B cell (primary cell): ENCODE measurements at regions not wholly inside any gene's neighbourhood (a gene's known extent, or its start where the extent isn't known, plus 50 kb on each side); places are given as distances from the start of the nearest gene placed in this dataset.

ENCODE experiments used
- ATAC-seq: fragments of 200-7000 bp; cut with Tn5 transposase; one replicate; pipeline ENCODE4 v1.10.0; 2021; ENCODE audit warnings: low read depth, mild to moderate bottlenecking, moderate number of reproducible peaks, moderate library complexity
- CTCF ChIA-PET: fragments of 350-600 bp; sonication (Branson Sonifier 250); formaldehyde crosslinking; loops from one replicate; lab custom pipeline; 2021; ENCODE audit warnings: antibody characterized with exemption, inconsistent platforms; lab: Charles Lee
- POLR2A ChIA-PET: fragments of 350-600 bp; sonication (Branson Sonifier 250); formaldehyde crosslinking; loops from one replicate; lab custom pipeline; 2021; ENCODE audit warnings: antibody characterized with exemption; lab: Charles Lee
- DNase-seq: peaks from one replicate; pipeline ENCODE4 v3.0.0; 2013
- H2AFZ ChIP-seq: 2 replicates; pipeline ENCODE4 v1.6.1; 2012; ENCODE audit warnings: mild to moderate bottlenecking, low read depth, low read length; ENCODE audit not compliant: insufficient read depth, poor library complexity, severe bottlenecking
- H3K27ac ChIP-seq, 2 donors: 1 replicate in 1 of 2; 2 replicates in 1 of 2; pipeline ENCODE4 v1.5.1; 2012 to 2013; ENCODE audit warnings: low read length in 2 of 2, mild to moderate bottlenecking in 2 of 2, moderate library complexity in 1 of 2
- H3K27me3 ChIP-seq, 4 experiments: fragments of 200-600 bp in 1 of 4; sonication (generic) in 1 of 4; replicated peaks in 1 of 4; 1 replicate in 2 of 4; 2 replicates in 2 of 4; pipeline versions ENCODE4 v1.6.1 to v1.7.0; 2013 to 2016; ENCODE audit warnings: low read length in 3 of 4, mild to moderate bottlenecking in 2 of 4, mixed read lengths in 1 of 4, moderate library complexity in 1 of 4; ENCODE audit not compliant: insufficient read depth in 4 of 4, control insufficient read depth in 3 of 4; ENCODE audit errors: control extremely low read depth in 1 of 4
- H3K36me3 ChIP-seq, 2 experiments: replicated peaks in 1 of 2; 1 replicate in 1 of 2; 2 replicates in 1 of 2; pipeline versions ENCODE4 v1.6.1 to v1.7.1; 2013; ENCODE audit warnings: low read length in 1 of 2; ENCODE audit not compliant: insufficient read depth in 2 of 2, control insufficient read depth in 1 of 2; ENCODE audit errors: control extremely low read depth in 1 of 2, extremely low read depth in 1 of 2
- H3K4me1 ChIP-seq, 2 donors: fragments of 200-600 bp in 1 of 2; sonication (generic) in 1 of 2; 1 replicate in 1 of 2; 2 replicates in 1 of 2; pipeline versions ENCODE4 v1.5.1 to v1.6.1; 2013 to 2017; ENCODE audit warnings: low read length in 2 of 2; ENCODE audit not compliant: control insufficient read depth in 2 of 2, insufficient read depth in 2 of 2
- H3K4me2 ChIP-seq: replicated peaks from 2 replicates; pipeline ENCODE3; 2012; ENCODE audit warnings: mild to moderate bottlenecking, low read depth, low read length; ENCODE audit not compliant: poor library complexity, severe bottlenecking
- H3K4me3 ChIP-seq, 5 experiments: fragments of 200-600 bp in 1 of 5; sonication (generic) in 1 of 5; 1 replicate in 3 of 5; 2 replicates in 2 of 5; pipeline versions ENCODE4 v1.5.1 to v1.7.0; 2011 to 2016; ENCODE audit warnings: low read length in 4 of 5, mild to moderate bottlenecking in 4 of 5, low read depth in 2 of 5, control low read depth in 1 of 5, moderate library complexity in 1 of 5; ENCODE audit not compliant: insufficient read depth in 1 of 5; ENCODE audit errors: control extremely low read depth in 1 of 5, extremely low read depth in 1 of 5
- H3K79me2 ChIP-seq: fragments of 200-600 bp; sonication (generic); one replicate; pipeline ENCODE4 v1.6.0; 2016; ENCODE audit warnings: low read length; ENCODE audit not compliant: control insufficient read depth, insufficient read depth
- H3K9ac ChIP-seq: fragments of 200-600 bp; sonication (generic); 2 replicates; pipeline ENCODE4 v1.6.1; 2017; ENCODE audit warnings: mild to moderate bottlenecking, low read length, moderate library complexity
- H3K9me3 ChIP-seq, 3 donors: one replicate each; pipeline versions ENCODE4 v1.6.1 to v1.7.1; 2013; ENCODE audit warnings: low read length in 2 of 3; ENCODE audit not compliant: control insufficient read depth in 2 of 3, insufficient read depth in 1 of 3; ENCODE audit errors: control extremely low read depth in 1 of 3
- H4K20me1 ChIP-seq: 2 replicates; pipeline ENCODE4 v1.6.0; 2012; ENCODE audit warnings: mild to moderate bottlenecking, low read length; ENCODE audit not compliant: insufficient read depth, control insufficient read depth, poor library complexity, severe bottlenecking
- H3K27ac Mint-ChIP-seq: one replicate; pipeline ENCODE4 v1.8.0; 2021; ENCODE audit warnings: mixed read lengths
- H3K27me3 Mint-ChIP-seq: one replicate; pipeline ENCODE4 v1.8.0; 2021; ENCODE audit warnings: mixed read lengths
- H3K4me1 Mint-ChIP-seq: one replicate; pipeline ENCODE4 v1.8.0; 2021; ENCODE audit warnings: mixed read lengths
- H3K4me3 Mint-ChIP-seq: one replicate; pipeline ENCODE4 v1.8.0; 2021; ENCODE audit warnings: mixed read lengths
- H3K9me3 Mint-ChIP-seq: one replicate; pipeline ENCODE4 v1.8.0; 2022; ENCODE audit warnings: mixed read lengths; ENCODE audit not compliant: insufficient read depth
- EZH2 ChIP-seq: IDR thresholded peaks from 2 replicates; pipeline ENCODE4 v1.6.1; 2012; ENCODE audit warnings: borderline replicate concordance, low read depth, mild to moderate bottlenecking, moderate library complexity, low read length; ENCODE audit not compliant: insufficient read depth, poor library complexity, severe bottlenecking
- WGBS: methylation state at CpG from one replicate; pipeline ENCODE4 v1.1.5; 2013; ENCODE audit warnings: missing lambda C conversion rate; ENCODE audit not compliant: insufficient coverage; 5-methylcytosine and 5-hydroxymethylcytosine counted together
- intact Hi-C: fragments of 100-400 bp; cut with micrococcal nuclease; formaldehyde crosslinking; loops from one replicate; pipeline ENCODE4 v1.10.0; 2022
- TF ChIP-seq, protein P1 (sequence below): fragments of 200-600 bp; IDR thresholded peaks from one replicate; pipeline ENCODE4 v1.8.0; 2022; ENCODE audit warnings: antibody characterized with exemption, mild to moderate bottlenecking

DNA sequence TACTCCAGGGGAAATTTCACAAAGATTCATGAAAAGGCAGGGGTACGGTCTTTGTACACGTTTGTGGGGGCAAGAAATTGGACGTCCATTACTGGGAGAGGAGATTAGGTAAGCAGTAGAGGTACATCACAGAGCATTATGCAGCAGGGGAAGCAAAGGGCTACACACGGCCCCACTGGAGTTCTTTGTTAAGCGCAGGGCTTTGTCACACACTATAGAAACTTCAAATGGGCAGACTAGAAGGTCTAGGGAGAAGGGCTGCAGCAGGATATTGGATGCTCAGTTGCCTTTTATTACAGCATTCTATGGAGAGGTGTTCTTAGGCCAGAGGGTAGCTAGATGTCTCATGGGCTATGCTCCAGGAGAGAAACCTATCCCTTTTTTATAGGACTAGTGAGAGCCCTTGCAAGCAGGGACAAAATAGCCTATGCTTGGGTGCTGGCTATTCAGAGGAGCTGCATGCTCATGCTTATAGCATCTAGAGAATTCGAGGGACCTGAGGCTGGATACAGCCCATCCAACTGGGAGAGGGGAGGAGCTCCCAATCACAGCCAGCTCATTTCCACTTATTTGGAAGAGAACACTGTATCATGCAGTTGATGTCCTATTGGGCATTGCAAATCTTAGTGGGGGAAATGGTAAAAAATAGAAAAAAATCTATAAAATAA, 506.4 kb upstream of the ADAMTS9 start:
- CTCF ChIA-PET = no interaction called here
- H3K27ac ChIP-seq = no peak overlapping the region

DNA sequence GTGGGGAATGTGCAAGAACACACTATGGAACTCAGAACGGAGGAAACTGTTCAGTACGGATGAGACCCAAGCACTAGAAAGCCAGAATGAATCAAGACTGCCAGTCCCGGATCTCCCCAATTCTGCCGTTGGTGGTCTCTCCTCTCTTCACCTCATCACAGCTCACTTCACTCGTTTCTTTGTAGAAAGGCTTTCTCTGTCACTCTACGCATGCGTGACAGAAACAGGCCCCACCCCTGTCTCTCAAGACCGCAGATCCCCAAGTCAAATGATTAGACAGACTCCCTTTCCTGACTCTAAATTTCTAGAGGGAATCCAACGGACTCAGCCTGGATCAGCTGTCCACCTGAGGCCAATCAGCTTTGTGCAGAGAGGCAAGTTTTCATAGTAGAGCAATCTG, 505.7 kb upstream of the ADAMTS9 start:
- no peak overlapping the region for H3K27ac Mint-ChIP-seq
- no peak overlapping the region for H3K9ac ChIP-seq
- no peaks in the 10 kb centered on the region for H3K27me3 Mint-ChIP-seq
- H3K4me2 ChIP-seq = no peak overlapping the region
- no peak overlapping the region for H3K27ac ChIP-seq
- no peaks in the 10 kb centered on the region for H3K27me3 ChIP-seq
- no peaks in the 10 kb centered on the region for H3K4me1 Mint-ChIP-seq
- H2AFZ ChIP-seq = no peak overlapping the region
- H3K79me2 ChIP-seq = no peaks in the 10 kb centered on the region
- no peaks in the 10 kb centered on the region for H3K9me3 ChIP-seq
- 86% methylated on average over 8 of the region's 9 CpGs for WGBS
- DNase-seq (no peak), ATAC-seq (no peak)
- no peaks in the 10 kb centered on the region for H4K20me1 ChIP-seq
- peaks cover 8% of the 10 kb centered on the region for H3K9me3 Mint-ChIP-seq
- no peaks in the 10 kb centered on the region for H3K36me3 ChIP-seq
- no peak for TF ChIP-seq EZH2
- TF ChIP-seq, protein P1, sequence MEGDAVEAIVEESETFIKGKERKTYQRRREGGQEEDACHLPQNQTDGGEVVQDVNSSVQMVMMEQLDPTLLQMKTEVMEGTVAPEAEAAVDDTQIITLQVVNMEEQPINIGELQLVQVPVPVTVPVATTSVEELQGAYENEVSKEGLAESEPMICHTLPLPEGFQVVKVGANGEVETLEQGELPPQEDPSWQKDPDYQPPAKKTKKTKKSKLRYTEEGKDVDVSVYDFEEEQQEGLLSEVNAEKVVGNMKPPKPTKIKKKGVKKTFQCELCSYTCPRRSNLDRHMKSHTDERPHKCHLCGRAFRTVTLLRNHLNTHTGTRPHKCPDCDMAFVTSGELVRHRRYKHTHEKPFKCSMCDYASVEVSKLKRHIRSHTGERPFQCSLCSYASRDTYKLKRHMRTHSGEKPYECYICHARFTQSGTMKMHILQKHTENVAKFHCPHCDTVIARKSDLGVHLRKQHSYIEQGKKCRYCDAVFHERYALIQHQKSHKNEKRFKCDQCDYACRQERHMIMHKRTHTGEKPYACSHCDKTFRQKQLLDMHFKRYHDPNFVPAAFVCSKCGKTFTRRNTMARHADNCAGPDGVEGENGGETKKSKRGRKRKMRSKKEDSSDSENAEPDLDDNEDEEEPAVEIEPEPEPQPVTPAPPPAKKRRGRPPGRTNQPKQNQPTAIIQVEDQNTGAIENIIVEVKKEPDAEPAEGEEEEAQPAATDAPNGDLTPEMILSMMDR = no peak
- CTCF ChIA-PET = no interaction called here
- no peaks in the 10 kb centered on the region for H3K4me1 ChIP-seq
- no peak overlapping the region for H3K4me3 Mint-ChIP-seq
- POLR2A ChIA-PET = no interaction called here
- H3K4me3 ChIP-seq = no peak overlapping the region
- intact Hi-C loops = no loop called here

More for the DNA sequence above, 506.4 kb upstream of the ADAMTS9 start:
- Mint-ChIP-seq H3K27me3 (no peaks in the 10 kb centered on the region), H3K27ac (no peak overlapping the region), H3K4me3 (no peak overlapping the region), H3K9me3 (peaks cover 8% of the 10 kb centered on the region), H3K4me1 (no peaks in the 10 kb centered on the region)
- TF ChIP-seq, protein P1 = no peak
- TF ChIP-seq EZH2 = no peak
- POLR2A ChIA-PET = no interaction called here
- Histone ChIP-seq H4K20me1 (no peaks in the 10 kb centered on the region), H3K9me3 (no peaks in the 10 kb centered on the region), H3K4me3 (no peak overlapping the region), H3K4me1 (no peaks in the 10 kb centered on the region), H3K9ac (no peak overlapping the region), H3K36me3 (no peaks in the 10 kb centered on the region), H3K79me2 (no peaks in the 10 kb centered on the region), H2AFZ (no peak overlapping the region), H3K27me3 (no peaks in the 10 kb centered on the region), H3K4me2 (no peak overlapping the region)
- ATAC-seq (no peak), DNase-seq (no peak)
- intact Hi-C loops = no loop called here
- 74% methylated on average over 5 of the region's 6 CpGs for WGBS
